Body of pancreas (tissue), 4 donors: ENCODE measurements at regions not wholly inside any gene's neighbourhood (a gene's known extent, or its start where the extent isn't known, plus 50 kb on each side); places are given as distances from the start of the nearest gene placed in this dataset.

Experiments
- CTCF ChIP-seq, 7 experiments: fragments of 450-650 bp in 4 of 7; fragments of 200-600 bp in 3 of 7; sonication (generic) in 3 of 7; IDR thresholded peaks; one replicate each; pipeline ENCODE4 v1.5.1; 2016 to 2019; ENCODE audit warnings: antibody characterized with exemption in 7 of 7
- POLR2A ChIP-seq, 3 donors: fragments of 450-650 bp; IDR thresholded peaks; one replicate each; pipeline ENCODE4 v1.6.1; 2016; ENCODE audit warnings: antibody characterized with exemption in 3 of 3, mild to moderate bottlenecking in 2 of 3

- TF ChIP-seq CTCF (IDR thresholded peaks at IDR 0.05) (no peak), POLR2A (IDR thresholded peaks at IDR 0.05) (no peak)
Observed at GRCh38 chr2:193074933-193075332, 880.2 kb upstream of the TMEFF2 start.
